ENCODE measurements at regions not wholly inside any gene's neighbourhood (a gene's known extent, or its start where the extent isn't known, plus 50 kb on each side); places are given as distances from the start of the nearest gene placed in this dataset.

GRCh38 chr5:119708076-119708790 lies 78.9 kb downstream of the FAM170A start:
- TF ChIP-seq POLR2A (IDR thresholded peaks at IDR 0.05), result no peak
- no peak for TF ChIP-seq CTCF (IDR thresholded peaks at IDR 0.05)

Measured in uterus (tissue), 2 donors.